GM20000 (cell line): ENCODE measurements at regions not wholly inside any gene's neighbourhood (a gene's known extent, or its start where the extent isn't known, plus 50 kb on each side); places are given as distances from the start of the nearest gene placed in this dataset.
A peak's percentile ranks its signal among the peaks of the same experiment; 100 is the strongest.

Experiments
- DNase-seq: peaks from one replicate; pipeline ENCODE4 v3.0.0; 2012; ENCODE audit warnings: low spot score
- CTCF ChIP-seq: IDR thresholded peaks from 2 replicates; pipeline ENCODE4 v1.5.1; 2012; ENCODE audit warnings: mild to moderate bottlenecking, control low read depth; ENCODE audit errors: extremely low read depth, missing control alignments

- TF ChIP-seq CTCF = no peak
- DNase-seq = no peak
Observed at GRCh38 chr2:147049957-147050356, 794.9 kb upstream of the ACVR2A start.

- no peak for DNase-seq
- no peak for TF ChIP-seq CTCF
Observed at GRCh38 chr2:147046473-147046872, 798.4 kb upstream of the ACVR2A start.

GRCh38 chr2:147045113-147045512, 799.7 kb upstream of the ACVR2A start:
- peak; percentile 29 for DNase-seq
- TF ChIP-seq CTCF = peak; percentile 70

- TF ChIP-seq CTCF = no peak
- DNase-seq = no peak
Observed at GRCh38 chr2:147041121-147041494, 803.7 kb upstream of the ACVR2A start.

GRCh38 chr2:147040298-147041120, 804.3 kb upstream of the ACVR2A start:
- no peak for DNase-seq
- no peak for TF ChIP-seq CTCF

GRCh38 chr2:147037048-147037447, 807.8 kb upstream of the ACVR2A start:
- TF ChIP-seq CTCF = no peak
- no peak for DNase-seq

GRCh38 chr2:147033044-147033443, 811.8 kb upstream of the ACVR2A start:
- no peak for DNase-seq
- TF ChIP-seq CTCF = no peak
